Neural progenitor cell (in vitro differentiated cells): ENCODE measurements at regions not wholly inside any gene's neighbourhood (a gene's known extent, or its start where the extent isn't known, plus 50 kb on each side); places are given as distances from the start of the nearest gene placed in this dataset.

Experiments
- EZH2 ChIP-seq: fragments of 200-600 bp; sonication (generic); IDR thresholded peaks from 2 replicates; pipeline ENCODE4 v1.6.1; 2017; ENCODE audit warnings: antibody characterized with exemption, mild to moderate bottlenecking, moderate library complexity
- TF ChIP-seq, protein P1 (sequence below): fragments of 200-600 bp; sonication (generic); IDR thresholded peaks from 2 replicates; pipeline ENCODE4 v1.5.1; 2017; ENCODE audit warnings: antibody characterized with exemption, mild to moderate bottlenecking

DNA sequence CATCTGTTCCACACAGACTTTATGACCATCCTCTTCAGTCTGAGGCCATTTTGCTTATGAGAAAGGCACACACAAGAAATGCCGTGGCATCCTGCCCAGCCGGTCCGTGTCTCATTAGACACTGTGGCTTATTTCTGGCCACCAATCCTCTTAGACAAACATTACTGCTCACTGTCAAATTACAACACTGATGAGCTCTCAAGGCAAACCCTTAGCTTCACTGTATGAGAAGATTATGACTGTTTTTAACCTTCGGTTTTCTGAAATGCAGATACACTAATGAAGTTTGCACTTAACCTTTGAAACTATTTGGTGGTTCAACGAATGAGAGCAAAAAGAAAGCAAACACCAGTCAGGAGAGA lies 50.5 kb upstream of the DST start:
- TF ChIP-seq, protein P1, sequence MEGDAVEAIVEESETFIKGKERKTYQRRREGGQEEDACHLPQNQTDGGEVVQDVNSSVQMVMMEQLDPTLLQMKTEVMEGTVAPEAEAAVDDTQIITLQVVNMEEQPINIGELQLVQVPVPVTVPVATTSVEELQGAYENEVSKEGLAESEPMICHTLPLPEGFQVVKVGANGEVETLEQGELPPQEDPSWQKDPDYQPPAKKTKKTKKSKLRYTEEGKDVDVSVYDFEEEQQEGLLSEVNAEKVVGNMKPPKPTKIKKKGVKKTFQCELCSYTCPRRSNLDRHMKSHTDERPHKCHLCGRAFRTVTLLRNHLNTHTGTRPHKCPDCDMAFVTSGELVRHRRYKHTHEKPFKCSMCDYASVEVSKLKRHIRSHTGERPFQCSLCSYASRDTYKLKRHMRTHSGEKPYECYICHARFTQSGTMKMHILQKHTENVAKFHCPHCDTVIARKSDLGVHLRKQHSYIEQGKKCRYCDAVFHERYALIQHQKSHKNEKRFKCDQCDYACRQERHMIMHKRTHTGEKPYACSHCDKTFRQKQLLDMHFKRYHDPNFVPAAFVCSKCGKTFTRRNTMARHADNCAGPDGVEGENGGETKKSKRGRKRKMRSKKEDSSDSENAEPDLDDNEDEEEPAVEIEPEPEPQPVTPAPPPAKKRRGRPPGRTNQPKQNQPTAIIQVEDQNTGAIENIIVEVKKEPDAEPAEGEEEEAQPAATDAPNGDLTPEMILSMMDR: no peak
- no peak for TF ChIP-seq EZH2
